H1 (cell line): ENCODE measurements at regions not wholly inside any gene's neighbourhood (a gene's known extent, or its start where the extent isn't known, plus 50 kb on each side); places are given as distances from the start of the nearest gene placed in this dataset.

ENCODE experiments used
- CBX8 ChIP-seq: fragments of 300-800, 300-1000 bp; sonication (generic); IDR thresholded peaks from 2 replicates; pipeline ENCODE4 v1.7.1; 2016; ENCODE audit warnings: low read depth, low read length, borderline replicate concordance
- CEBPB ChIP-seq: IDR thresholded peaks from 2 replicates; pipeline ENCODE4 v1.6.1; 2012; ENCODE audit warnings: low read depth, low read length
- CHD1 ChIP-seq: IDR thresholded peaks from 2 replicates; pipeline ENCODE4 v1.6.1; 2012; ENCODE audit warnings: low read depth, low read length, improper control_type of control experiment
- USF2 ChIP-seq: IDR thresholded peaks from 2 replicates; pipeline ENCODE4 v1.6.1; 2011; ENCODE audit warnings: low read length, improper control_type of control experiment

GRCh38 chr4:119721878-119722277 is 93.3 kb upstream of the PDE5A start (continued):
- TF ChIP-seq USF2 (no peak), CEBPB (no peak), CHD1 (no peak), CBX8 (no peak)
- TF ChIP-seq, all 59 proteins: peak for 0
